ENCODE measurements at regions not wholly inside any gene's neighbourhood (a gene's known extent, or its start where the extent isn't known, plus 50 kb on each side); places are given as distances from the start of the nearest gene placed in this dataset.

DNA sequence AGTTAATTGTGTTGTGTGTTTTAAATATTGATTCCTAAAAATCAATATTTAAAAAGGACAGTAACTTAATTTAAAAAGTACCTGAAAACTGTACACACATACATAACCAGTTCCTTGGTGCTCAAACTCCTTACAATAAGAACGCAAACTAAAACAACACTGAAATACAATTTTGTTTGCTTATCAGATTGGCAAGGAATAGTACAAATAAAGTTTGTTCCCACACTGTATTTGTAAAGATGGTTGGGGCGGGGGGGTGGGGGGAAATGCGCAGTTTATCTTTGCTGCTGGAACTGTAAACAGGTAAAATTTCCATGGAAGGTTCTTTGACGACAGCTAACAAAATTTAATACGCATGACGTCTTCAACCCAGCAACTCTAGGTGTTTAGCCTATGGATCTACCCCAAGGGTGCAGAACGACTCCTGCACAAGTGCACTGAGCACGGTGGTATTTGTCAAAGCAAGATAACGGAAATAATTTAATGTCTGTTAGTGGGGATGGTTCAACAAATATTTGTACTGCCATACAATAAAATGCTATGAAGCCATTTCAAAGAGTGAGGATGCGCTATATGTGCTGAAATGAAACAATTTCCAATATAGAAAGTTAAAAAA lies 96.5 kb downstream of the ING1 start:
- TF ChIP-seq, protein P1, sequence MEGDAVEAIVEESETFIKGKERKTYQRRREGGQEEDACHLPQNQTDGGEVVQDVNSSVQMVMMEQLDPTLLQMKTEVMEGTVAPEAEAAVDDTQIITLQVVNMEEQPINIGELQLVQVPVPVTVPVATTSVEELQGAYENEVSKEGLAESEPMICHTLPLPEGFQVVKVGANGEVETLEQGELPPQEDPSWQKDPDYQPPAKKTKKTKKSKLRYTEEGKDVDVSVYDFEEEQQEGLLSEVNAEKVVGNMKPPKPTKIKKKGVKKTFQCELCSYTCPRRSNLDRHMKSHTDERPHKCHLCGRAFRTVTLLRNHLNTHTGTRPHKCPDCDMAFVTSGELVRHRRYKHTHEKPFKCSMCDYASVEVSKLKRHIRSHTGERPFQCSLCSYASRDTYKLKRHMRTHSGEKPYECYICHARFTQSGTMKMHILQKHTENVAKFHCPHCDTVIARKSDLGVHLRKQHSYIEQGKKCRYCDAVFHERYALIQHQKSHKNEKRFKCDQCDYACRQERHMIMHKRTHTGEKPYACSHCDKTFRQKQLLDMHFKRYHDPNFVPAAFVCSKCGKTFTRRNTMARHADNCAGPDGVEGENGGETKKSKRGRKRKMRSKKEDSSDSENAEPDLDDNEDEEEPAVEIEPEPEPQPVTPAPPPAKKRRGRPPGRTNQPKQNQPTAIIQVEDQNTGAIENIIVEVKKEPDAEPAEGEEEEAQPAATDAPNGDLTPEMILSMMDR (conservative IDR thresholded peaks at IDR 0.05; ENCODE audit: low read depth, low read length) = no peak
- TF ChIP-seq POLR2A (IDR thresholded peaks at IDR 0.05; ENCODE audit: low read depth, low read length) = no peak
- no peak for TF ChIP-seq MXI1 (IDR thresholded peaks at IDR 0.05; ENCODE audit: borderline replicate concordance, low read depth, low read length)
- TF ChIP-seq RAD21 (IDR thresholded peaks at IDR 0.05; ENCODE audit: low read length) = no peak
- no peak for TF ChIP-seq MAFK (IDR thresholded peaks at IDR 0.05; ENCODE audit: low read depth, low read length)
